ENCODE measurements at regions not wholly inside any gene's neighbourhood (a gene's known extent, or its start where the extent isn't known, plus 50 kb on each side); places are given as distances from the start of the nearest gene placed in this dataset.

DNA sequence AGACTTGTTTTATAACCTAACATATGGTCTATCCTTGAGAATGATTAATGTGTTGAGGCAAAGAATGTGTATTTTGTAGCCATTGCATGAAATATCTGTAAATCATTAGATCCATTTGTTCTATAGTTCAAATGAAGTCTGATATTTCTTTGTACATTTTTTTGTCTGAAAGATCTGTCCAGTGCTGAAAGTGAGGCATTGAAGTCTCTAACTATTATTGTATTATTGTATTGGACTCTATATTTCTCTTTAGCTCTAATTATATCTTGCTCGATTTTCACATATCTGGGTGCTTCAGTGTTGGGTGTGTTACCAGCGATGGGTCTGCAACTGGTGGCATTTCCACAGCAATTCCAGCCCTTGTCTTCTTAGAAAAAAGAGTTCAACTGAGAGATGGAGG is 76.0 kb downstream of the PBDC1 start:
- Histone ChIP-seq H3K27ac (ENCODE audit: insufficient read depth, low read length) (no peak overlapping the region), H3K4me1 (ENCODE audit: control insufficient read depth, insufficient read depth, low read length) (no peaks in the 10 kb centered on the region), H4K5ac (ENCODE audit: low read depth, low read length) (no peak overlapping the region), H3K27me3 (ENCODE audit: control insufficient read depth, insufficient read depth, low read length) (no peaks in the 10 kb centered on the region), H3K23ac (ENCODE audit: low read depth, low read length) (no peak overlapping the region), H2BK120ac (ENCODE audit: low read depth, low read length) (no peak overlapping the region), H3K36me3 (ENCODE audit: control insufficient read depth, insufficient read depth, low read length) (no peaks in the 10 kb centered on the region), H2AK5ac (ENCODE audit: low read depth, low read length) (no peak overlapping the region), H2AK9ac (replicated peaks; ENCODE audit: low read depth, low read length, poor library complexity) (no peak overlapping the region), H3K56ac (ENCODE audit: extremely low read depth, insufficient read depth, low read length) (no peak overlapping the region), H4K20me1 (ENCODE audit: insufficient read depth, low read length) (no peaks in the 10 kb centered on the region), H2BK5ac (ENCODE audit: low read depth, low read length, poor library complexity, severe bottlenecking) (no peak overlapping the region), H3K9me3 (ENCODE audit: control insufficient read depth, insufficient read depth, low read length) (no peaks in the 10 kb centered on the region), H3K79me1 (ENCODE audit: low read depth in 1 of 2, low read length in 2 of 2) (no peaks in the 10 kb centered on the region), H2BK15ac (ENCODE audit: low read depth, low read length) (no peak overlapping the region), H3K14ac (replicated peaks; ENCODE audit: low read depth, low read length) (no peak overlapping the region), H3K18ac (ENCODE audit: low read depth, low read length) (no peak overlapping the region), H4K8ac (ENCODE audit: low read depth in 2 of 2, low read length in 2 of 2) (no peak overlapping the region), H3K4me3 (ENCODE audit: insufficient read depth, low read depth, low read length) (no peak overlapping the region), H2AFZ (replicated peaks; ENCODE audit: low read length, poor library complexity) (no peak overlapping the region), H3K9ac (ENCODE audit: low read depth, low read length) (no peak overlapping the region), H3K9me1 (ENCODE audit: insufficient read depth, low read length) (no peaks in the 10 kb centered on the region), H2BK20ac (ENCODE audit: low read depth, low read length) (no peak overlapping the region), H3K4me2 (ENCODE audit: low read depth, low read length) (no peak overlapping the region), H3K4ac (ENCODE audit: low read depth, low read length) (no peak overlapping the region), H4K91ac (ENCODE audit: insufficient read depth, low read depth, low read length) (no peak overlapping the region)
- DNase-seq (no peak), ATAC-seq (ENCODE audit: low read depth) (no peak)
- CTCF ChIA-PET: no interaction called here
- no TSS peak for BruUV-seq (replicated peaks)
- intact Hi-C loops (cut with micrococcal nuclease) (no loop called here), in situ Hi-C loops (cut with MboI; ENCODE audit: low sequenced_read_pairs) (no loop called here), dilution Hi-C loops (cut with HindIII; ENCODE audit: low sequenced_read_pairs, unreplicated experiment) (no loop called here)
- no peak for TF ChIP-seq MXI1 (IDR thresholded peaks at IDR 0.05; ENCODE audit: borderline replicate concordance, low read depth, low read length)
- TF ChIP-seq POLR2A (IDR thresholded peaks at IDR 0.05; ENCODE audit: low read depth, low read length): no peak
- TF ChIP-seq CEBPB (IDR thresholded peaks at IDR 0.05; ENCODE audit: low read depth, low read length): no peak
- no peak for TF ChIP-seq MAFK (IDR thresholded peaks at IDR 0.05; ENCODE audit: low read depth, low read length)
- TF ChIP-seq RAD21 (IDR thresholded peaks at IDR 0.05; ENCODE audit: low read length): no peak
- no peak for TF ChIP-seq RFX5 (IDR thresholded peaks at IDR 0.05; ENCODE audit: low read depth, low read length)
- no peak for TF ChIP-seq FOS (IDR thresholded peaks at IDR 0.05; ENCODE audit: low read depth, low read length)
- TF ChIP-seq, protein P1, sequence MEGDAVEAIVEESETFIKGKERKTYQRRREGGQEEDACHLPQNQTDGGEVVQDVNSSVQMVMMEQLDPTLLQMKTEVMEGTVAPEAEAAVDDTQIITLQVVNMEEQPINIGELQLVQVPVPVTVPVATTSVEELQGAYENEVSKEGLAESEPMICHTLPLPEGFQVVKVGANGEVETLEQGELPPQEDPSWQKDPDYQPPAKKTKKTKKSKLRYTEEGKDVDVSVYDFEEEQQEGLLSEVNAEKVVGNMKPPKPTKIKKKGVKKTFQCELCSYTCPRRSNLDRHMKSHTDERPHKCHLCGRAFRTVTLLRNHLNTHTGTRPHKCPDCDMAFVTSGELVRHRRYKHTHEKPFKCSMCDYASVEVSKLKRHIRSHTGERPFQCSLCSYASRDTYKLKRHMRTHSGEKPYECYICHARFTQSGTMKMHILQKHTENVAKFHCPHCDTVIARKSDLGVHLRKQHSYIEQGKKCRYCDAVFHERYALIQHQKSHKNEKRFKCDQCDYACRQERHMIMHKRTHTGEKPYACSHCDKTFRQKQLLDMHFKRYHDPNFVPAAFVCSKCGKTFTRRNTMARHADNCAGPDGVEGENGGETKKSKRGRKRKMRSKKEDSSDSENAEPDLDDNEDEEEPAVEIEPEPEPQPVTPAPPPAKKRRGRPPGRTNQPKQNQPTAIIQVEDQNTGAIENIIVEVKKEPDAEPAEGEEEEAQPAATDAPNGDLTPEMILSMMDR (conservative IDR thresholded peaks at IDR 0.05; ENCODE audit: low read depth, low read length): no peak
- TF ChIP-seq BHLHE40 (IDR thresholded peaks at IDR 0.05; ENCODE audit: low read depth, low read length): no peak
- no peak for TF ChIP-seq CHD1 (IDR thresholded peaks at IDR 0.05; ENCODE audit: low read depth, low read length)
- no CpG with 5 or more reads among the region's 2 CpGs for WGBS, 2 experiments (ENCODE audit: extremely low coverage in 2 of 2, insufficient read length in 1 of 2)
- POLR2A ChIA-PET (ENCODE audit: unreplicated experiment): no interaction called here

Data from IMR-90 (cell line).